Vagina (tissue), 2 donors: ENCODE measurements at regions not wholly inside any gene's neighbourhood (a gene's known extent, or its start where the extent isn't known, plus 50 kb on each side); places are given as distances from the start of the nearest gene placed in this dataset.

Experiments
- POLR2A ChIP-seq, 2 donors: fragments of 450-650 bp; IDR thresholded peaks; one replicate each; pipeline ENCODE4 v1.6.1; 2017; ENCODE audit warnings: antibody characterized with exemption in 2 of 2, mild to moderate bottlenecking in 2 of 2, moderate library complexity in 2 of 2
- TF ChIP-seq, protein P1 (sequence below), 3 experiments: fragments of 450-650 bp in 2 of 3; fragments of 200-600 bp in 1 of 3; sonication (generic) in 1 of 3; IDR thresholded peaks; one replicate each; pipeline ENCODE4 v1.5.1; 2017 to 2019; ENCODE audit warnings: antibody characterized with exemption in 3 of 3, mild to moderate bottlenecking in 2 of 3, moderate library complexity in 2 of 3

GRCh38 chr5:124514956-124515355 lies 231.5 kb downstream of the ZNF608 start:
- TF ChIP-seq, protein P1, sequence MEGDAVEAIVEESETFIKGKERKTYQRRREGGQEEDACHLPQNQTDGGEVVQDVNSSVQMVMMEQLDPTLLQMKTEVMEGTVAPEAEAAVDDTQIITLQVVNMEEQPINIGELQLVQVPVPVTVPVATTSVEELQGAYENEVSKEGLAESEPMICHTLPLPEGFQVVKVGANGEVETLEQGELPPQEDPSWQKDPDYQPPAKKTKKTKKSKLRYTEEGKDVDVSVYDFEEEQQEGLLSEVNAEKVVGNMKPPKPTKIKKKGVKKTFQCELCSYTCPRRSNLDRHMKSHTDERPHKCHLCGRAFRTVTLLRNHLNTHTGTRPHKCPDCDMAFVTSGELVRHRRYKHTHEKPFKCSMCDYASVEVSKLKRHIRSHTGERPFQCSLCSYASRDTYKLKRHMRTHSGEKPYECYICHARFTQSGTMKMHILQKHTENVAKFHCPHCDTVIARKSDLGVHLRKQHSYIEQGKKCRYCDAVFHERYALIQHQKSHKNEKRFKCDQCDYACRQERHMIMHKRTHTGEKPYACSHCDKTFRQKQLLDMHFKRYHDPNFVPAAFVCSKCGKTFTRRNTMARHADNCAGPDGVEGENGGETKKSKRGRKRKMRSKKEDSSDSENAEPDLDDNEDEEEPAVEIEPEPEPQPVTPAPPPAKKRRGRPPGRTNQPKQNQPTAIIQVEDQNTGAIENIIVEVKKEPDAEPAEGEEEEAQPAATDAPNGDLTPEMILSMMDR (IDR thresholded peaks at IDR 0.05) = no peak
- TF ChIP-seq POLR2A (IDR thresholded peaks at IDR 0.05) = no peak
